Retinal pigment epithelial cell (primary cell): ENCODE measurements at regions not wholly inside any gene's neighbourhood (a gene's known extent, or its start where the extent isn't known, plus 50 kb on each side); places are given as distances from the start of the nearest gene placed in this dataset.
A peak's percentile ranks its signal among the peaks of the same experiment; 100 is the strongest.

Source experiments
- DNase-seq: peaks from one replicate; pipeline ENCODE4 v3.0.0-alpha.2; 2010; ENCODE audit warnings: low read depth
- H3K4me3 ChIP-seq: 2 replicates; pipeline ENCODE4 v1.5.1; 2011; ENCODE audit warnings: mild to moderate bottlenecking, low read length, control low read depth, moderate library complexity
- TF ChIP-seq, protein P1 (sequence below): conservative IDR thresholded peaks from 2 replicates; pipeline ENCODE4 v1.5.1; 2011; ENCODE audit warnings: low read depth, low read length, control low read depth, inconsistent platforms

DNA sequence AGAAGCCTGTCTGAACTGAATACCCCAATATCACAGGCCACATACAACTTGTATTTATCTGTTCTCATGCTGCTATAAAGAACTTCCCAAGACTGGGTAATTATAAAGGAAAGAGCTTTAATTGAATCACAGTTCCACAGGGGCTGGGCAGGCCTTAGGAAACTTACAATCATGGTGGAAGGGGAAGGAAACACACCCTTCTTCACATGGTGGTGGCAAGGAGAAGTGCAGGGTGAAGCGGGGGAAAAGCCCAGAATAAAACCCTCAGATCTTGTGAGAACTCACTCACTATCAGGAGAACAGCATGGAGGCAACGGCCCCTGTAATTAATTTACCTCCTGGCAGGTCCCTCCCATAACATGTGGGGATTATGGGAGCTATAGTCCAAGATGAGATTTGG lies 50.3 kb upstream of the FNDC1 start:
- TF ChIP-seq, protein P1, sequence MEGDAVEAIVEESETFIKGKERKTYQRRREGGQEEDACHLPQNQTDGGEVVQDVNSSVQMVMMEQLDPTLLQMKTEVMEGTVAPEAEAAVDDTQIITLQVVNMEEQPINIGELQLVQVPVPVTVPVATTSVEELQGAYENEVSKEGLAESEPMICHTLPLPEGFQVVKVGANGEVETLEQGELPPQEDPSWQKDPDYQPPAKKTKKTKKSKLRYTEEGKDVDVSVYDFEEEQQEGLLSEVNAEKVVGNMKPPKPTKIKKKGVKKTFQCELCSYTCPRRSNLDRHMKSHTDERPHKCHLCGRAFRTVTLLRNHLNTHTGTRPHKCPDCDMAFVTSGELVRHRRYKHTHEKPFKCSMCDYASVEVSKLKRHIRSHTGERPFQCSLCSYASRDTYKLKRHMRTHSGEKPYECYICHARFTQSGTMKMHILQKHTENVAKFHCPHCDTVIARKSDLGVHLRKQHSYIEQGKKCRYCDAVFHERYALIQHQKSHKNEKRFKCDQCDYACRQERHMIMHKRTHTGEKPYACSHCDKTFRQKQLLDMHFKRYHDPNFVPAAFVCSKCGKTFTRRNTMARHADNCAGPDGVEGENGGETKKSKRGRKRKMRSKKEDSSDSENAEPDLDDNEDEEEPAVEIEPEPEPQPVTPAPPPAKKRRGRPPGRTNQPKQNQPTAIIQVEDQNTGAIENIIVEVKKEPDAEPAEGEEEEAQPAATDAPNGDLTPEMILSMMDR, result peak; percentile 2
- no peak for DNase-seq
- no peak overlapping the region for H3K4me3 ChIP-seq

DNA sequence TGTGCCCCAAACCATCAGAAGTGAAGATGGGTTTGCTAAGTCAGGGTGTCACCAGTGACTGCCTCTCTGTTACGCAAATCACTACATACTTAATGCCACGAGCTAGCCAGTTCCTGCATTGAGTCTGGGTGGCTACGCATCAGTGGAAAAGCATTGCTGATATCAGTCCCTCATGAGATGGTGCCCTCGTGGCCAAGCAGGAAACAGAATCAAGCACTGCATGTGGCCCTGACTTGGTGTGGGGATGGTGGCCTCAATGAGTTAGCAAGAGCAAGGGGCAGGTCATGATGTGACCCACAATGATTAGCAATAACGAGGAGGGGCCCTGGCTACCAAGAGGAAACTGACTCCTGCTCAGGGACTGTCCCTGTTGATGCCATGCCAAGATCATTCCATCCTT lies 51.6 kb upstream of the FNDC1 start:
- no peak for DNase-seq
- H3K4me3 ChIP-seq, result no peak overlapping the region
- TF ChIP-seq, protein P1, result no peak

DNA sequence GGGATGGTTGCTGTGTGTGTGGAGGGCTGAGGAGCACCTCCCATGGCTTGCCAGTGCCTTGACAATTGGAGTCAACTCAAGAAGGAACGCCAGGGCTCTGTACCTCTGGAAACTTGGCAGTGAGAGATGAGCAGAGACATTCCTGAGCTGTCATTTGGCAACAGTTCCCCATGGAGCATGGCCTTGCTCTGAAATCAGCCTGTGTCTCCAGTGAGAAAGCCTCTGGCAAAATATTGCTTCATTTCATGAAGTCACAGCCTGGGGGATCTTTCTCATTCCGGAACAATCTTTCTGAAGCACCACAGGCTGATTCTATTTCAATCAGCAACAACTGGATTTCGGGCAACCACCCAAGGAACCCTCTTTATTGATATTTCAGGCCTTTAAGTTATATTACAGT lies 52.2 kb upstream of the FNDC1 start:
- TF ChIP-seq, protein P1, result no peak
- no peak overlapping the region for H3K4me3 ChIP-seq
- no peak for DNase-seq

DNA sequence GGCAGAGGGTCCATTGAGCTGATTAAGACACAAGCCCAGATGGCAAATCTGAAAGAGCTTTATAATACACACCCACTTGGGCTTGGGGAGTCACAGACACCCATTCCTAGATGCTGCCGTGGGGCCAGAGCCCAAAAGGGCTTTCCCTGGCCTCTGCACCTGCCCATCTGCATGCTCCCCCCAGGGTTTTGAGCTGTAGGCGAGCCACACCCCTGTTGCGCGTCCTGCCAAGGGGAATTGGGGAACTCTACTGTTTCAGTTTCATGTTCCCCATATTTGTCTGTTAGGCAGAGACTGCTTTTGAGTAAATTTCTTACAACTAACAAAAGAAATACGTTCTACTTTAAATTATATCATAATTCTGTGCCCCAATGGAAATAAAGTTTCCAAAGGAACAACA lies 52.9 kb upstream of the FNDC1 start:
- H3K4me3 ChIP-seq, result no peak overlapping the region
- no peak for DNase-seq
- TF ChIP-seq, protein P1, result no peak

DNA sequence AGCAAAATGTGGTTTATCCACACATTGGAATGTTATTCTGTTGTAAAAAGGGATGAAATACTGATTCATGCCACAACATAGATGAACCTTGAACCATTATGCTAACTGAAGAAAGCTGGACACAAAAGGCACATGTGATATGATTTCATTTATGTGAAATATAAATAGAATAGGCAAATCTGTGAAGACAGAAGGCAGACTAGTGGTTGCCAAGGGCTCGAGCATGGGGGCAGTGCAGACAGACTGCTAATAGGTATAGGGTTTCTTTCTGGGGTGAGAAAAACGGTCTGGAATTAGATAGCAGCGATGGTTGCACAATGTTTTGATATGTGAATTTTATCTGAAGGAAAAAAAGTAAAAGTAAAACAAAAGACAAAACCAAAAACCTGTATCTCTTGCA lies 54.6 kb upstream of the FNDC1 start:
- TF ChIP-seq, protein P1, result no peak
- no peak for DNase-seq
- H3K4me3 ChIP-seq, result no peak overlapping the region

DNA sequence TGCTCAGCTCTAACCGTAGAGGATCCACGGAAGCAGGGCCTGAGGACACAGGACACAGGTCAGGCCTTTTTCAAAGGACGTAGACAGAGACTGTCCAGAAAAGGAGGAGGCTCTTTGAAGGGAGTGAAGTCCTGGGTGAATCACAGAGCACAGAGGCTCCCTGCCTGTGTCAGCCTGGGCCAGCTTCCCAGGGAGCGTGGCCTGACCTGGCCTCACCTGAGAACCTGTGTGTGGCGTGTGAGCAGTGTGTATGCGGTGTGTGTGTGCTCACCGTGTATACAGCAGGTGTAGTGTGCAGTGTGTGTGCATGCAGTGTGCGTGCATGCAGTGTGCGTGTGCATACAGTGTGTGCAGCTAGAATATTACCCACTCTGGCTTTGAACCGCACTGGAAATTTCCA lies 56.0 kb upstream of the FNDC1 start:
- H3K4me3 ChIP-seq, result no peak overlapping the region
- TF ChIP-seq, protein P1, result no peak
- no peak for DNase-seq

DNA sequence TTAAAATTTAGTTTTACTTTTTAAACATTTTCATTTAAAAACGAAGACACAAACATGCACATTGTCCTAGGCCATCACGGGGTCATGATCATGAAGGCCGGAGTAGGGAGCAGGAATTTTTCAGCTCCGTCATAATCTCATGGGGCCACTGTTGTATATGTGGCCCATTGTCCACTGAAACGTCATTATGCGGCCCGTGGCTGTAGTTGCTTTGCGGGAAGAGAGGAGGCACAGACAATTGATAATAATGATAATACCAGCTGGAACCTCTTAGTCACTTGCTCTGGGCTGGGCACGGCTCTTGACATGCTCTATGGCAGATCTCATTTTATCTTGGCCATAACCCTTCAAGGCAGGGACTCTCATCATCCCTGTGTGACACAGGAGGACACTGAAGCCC lies 56.5 kb upstream of the FNDC1 start:
- H3K4me3 ChIP-seq, result no peak overlapping the region
- no peak for DNase-seq
- TF ChIP-seq, protein P1, result no peak
